G401.6 (cell line): ENCODE measurements at regions not wholly inside any gene's neighbourhood (a gene's known extent, or its start where the extent isn't known, plus 50 kb on each side); places are given as distances from the start of the nearest gene placed in this dataset.
A peak's percentile ranks its signal among the peaks of the same experiment; 100 is the strongest.
"Not testable (repeated sequence)": the region's sequence is repeated elsewhere in the genome, so short reads cannot be mapped to it uniquely, and the experiment has no call there.

Experiments used
- FAIRE-seq: peaks from 2 replicates; lab custom pipeline; 2012; peaks lifted over from hg19 to GRCh38; lab: Jason Lieb, UNC

DNA sequence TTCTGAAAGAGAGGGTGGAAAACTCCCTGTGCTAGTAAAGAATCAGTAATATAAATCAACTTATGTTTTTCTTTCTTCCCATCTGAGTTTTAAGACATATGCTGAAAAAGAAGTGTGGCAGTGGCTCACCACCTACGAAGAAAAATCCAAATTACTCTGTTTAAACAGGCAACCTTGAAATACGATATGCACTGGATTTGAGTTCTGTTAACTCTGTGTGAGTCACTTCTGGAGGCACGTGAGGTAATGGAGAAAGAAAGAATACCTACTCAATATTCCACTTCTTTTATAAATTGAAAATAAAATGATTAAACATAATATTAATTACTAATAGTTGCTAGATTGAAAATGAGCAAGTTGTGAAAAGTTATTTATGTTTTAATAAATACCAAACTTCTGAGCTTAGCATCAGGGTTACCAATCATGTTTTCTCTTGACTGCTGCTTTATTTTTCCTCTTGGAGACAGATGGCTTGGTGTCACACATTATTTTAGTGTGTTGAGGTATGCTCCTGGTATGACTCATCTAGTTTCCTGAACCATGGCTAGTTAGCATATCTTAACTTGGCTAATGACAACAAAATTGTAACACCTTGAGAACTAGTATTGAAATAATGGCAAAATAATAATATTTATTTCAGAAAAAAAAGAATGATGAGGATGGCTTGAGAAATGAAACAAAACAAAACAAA, 1705.5 kb upstream of the PIK3C3 start:
- no peak for FAIRE-seq

DNA sequence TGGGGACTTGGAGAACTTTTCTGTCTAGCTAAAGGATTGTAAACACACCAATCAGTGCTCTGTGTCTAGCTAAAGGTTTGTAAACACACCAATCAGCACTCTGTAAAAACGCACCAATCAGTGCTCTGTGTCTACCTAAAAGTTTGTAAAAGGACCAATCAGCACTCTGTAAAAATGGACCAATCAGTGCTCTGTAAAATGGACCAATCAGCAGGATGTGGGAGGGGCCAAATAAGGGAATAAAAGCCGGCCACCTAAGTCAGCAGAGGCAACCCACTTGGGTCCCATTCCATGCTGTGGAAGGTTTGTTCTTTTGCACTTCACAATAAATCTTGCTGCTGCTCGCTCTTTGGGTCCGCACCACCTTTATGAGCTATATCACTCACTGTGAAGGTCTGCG, 1709.4 kb upstream of the PIK3C3 start:
- FAIRE-seq, result not testable (repeated sequence)

DNA sequence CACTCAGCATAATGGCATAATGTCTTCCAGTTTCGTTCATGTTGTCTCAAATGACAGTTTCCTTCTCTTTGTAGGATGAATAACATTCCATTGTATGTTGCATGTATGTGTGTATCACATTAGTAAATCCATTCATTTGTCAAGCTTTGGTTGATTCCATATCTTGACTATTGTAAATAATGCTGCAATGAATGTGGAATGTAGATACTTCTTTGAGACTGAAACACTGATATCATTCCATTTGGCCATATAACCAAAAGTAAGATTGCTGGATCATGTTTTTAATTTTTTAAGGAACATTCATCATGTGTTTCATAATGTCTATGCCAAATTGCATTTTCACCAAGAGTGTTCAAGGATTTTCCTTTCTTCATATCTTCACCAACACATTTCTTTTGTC, 1711.4 kb upstream of the PIK3C3 start:
- FAIRE-seq, result no peak

DNA sequence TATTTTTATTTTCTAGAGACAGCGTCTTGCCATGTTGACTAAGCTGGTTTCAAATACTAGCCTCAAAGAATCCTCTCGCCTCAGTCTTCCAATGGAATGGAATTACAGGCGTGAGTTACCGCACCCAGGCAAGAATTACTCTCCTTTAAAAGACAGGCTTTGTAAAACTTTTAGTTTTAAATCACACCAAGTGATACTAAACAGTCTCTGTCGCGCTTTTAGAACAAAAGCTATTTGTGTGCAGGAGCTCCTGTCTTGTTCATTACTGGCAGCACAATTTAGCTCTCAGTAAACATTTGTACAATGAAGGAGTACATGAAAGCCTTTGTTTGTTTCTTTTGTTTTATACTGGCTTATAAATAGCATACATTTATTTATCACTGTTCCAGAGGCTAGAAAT, 1719.2 kb upstream of the PIK3C3 start:
- no peak for FAIRE-seq

- no peak for FAIRE-seq
Observed at GRCh38 chr18:40235323-40235722, 1719.7 kb upstream of the PIK3C3 start.

GRCh38 chr18:40233931-40234616, 1721.0 kb upstream of the PIK3C3 start:
- FAIRE-seq, result no peak

- FAIRE-seq, result no peak
Observed at GRCh38 chr18:40222776-40223175, 1732.3 kb upstream of the PIK3C3 start.

DNA sequence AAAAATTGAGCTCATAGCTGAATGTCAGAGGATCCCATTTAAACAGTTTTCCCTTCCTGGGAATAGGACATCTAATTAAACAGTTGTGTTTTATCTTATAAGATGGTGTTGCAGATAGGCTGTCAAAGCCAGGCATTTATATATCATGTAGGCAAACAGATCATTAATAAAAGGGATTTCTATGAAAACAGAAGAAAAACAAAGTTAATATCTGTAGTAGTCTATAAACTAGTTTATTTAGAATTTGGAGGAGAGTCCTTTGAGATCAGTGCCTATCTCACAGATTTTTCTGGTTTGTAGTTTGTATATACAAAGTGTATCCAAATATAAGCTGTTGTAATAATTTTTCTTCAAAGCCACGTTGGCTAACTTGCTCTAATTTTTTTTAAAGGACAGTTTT, 1738.2 kb upstream of the PIK3C3 start:
- no peak for FAIRE-seq

- FAIRE-seq, result no peak
Observed at GRCh38 chr18:40215979-40216378, 1739.1 kb upstream of the PIK3C3 start.

DNA sequence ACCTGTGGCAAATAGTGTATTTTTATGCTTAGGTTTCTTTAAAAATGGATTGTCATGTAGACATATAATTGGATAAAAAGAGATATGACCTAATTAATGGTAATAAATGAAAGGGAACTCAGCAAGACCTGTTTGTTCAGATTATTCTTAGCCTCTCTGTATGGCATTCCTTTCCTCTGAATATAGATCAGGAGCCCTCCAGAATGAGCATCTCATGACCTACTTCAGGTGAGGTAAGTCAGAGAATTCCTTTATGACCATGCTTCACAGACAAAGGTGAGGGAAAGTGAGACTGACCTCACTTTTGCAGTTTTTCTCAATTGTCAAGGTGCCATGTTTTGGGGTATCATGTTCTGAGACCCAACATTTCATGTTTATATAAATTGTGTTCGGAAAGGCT, 1744.3 kb upstream of the PIK3C3 start:
- FAIRE-seq, result no peak

- no peak for FAIRE-seq
Observed at GRCh38 chr18:40208958-40209357, 1746.1 kb upstream of the PIK3C3 start.

DNA sequence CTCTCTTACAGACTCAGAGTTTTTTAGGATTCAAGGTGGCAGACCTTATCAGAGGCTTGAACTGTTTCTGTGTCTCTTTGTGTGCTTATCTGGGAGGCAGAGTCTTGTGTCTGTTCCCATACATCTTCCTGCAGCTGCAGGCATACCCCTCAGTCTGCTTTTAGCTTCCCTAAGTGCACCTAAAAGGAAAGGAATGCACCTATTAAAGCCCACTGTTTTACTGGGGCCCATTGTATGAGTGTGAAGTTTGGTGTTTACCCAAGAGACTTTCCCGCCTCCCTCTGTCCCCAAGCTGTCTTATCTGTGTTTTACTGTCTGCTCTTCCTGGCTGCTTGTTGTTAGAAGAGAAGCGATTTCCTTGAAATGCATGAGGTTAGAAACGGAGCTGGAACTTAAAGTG, 1757.3 kb upstream of the PIK3C3 start:
- FAIRE-seq, result no peak

- no peak for FAIRE-seq
Observed at GRCh38 chr18:40186677-40187076, 1768.4 kb upstream of the PIK3C3 start.

DNA sequence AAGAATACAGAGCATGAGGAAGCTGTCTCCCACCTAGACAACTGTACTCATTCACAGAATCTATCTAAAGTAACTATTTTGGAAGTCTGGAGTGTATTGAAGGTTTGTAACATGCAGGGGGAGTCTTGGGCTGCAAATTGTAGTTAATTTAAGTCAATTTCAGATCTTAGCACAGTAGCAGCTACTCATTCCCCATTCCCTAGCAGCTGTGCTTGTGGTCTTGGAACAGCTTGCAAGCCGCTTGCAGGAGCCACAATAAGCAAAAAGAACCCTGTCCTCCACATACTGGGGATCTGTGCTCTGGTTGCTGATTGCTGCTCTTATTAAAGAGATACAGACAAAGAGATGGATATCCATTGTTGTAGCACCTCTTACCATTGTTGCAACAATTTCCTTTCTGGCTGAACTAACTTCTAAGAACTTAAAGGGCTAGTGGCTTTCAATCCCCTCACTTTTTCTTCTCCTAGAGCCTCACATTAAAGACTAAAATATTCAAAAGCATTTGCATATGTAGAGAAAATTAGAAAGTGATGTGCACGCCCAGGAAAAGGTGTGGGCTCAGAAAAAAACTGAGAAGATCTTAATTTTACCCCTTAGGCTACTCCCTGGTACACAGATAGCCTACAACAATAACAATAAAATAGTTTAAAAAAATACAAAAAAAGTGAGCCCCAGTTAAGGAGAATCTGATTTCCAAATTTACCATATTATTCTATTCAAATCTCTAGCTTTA, 1775.1 kb upstream of the PIK3C3 start:
- no peak for FAIRE-seq

GRCh38 chr18:40168026-40168425, 1787.0 kb upstream of the PIK3C3 start:
- FAIRE-seq, result no peak

DNA sequence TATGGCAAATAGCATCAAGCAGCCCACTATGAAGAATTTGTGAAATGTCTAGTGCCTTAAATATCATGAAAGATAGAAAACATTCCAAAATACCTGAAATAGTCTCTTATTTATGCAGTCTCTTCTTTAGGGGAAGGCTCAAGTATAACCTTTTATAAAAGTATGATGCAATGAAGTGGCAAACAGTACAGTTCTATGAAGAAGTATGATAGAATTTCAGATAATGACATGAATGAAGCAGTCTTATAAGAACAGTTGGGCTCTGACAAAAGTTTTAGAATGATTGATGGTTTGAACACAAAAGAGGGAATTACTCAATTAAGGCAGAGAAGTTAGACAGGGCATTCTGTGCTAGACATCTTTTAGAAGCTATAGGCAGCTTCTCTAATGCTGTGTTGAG, 1791.8 kb upstream of the PIK3C3 start:
- no peak for FAIRE-seq

DNA sequence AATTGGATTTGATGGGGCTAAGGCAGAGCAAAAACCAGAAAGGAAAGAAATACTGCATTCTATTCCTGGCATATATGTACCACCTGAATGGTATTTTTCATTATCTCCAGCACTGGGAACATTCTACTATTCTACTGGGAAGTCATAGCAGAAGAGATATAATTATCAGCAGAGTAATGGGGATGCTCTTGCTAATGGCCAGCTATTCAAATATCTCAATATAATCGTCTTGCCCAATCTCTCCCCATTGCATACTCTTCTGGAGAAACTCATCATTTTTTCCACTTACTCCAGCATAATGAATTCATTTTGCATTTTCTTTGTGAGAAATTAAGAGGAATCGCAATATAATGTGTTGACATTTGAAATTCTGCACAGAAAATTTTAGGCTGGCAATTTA, 1794.7 kb upstream of the PIK3C3 start:
- FAIRE-seq, result no peak

- peak; percentile 13 for FAIRE-seq
Observed at GRCh38 chr18:40159141-40160017, 1795.7 kb upstream of the PIK3C3 start.

DNA sequence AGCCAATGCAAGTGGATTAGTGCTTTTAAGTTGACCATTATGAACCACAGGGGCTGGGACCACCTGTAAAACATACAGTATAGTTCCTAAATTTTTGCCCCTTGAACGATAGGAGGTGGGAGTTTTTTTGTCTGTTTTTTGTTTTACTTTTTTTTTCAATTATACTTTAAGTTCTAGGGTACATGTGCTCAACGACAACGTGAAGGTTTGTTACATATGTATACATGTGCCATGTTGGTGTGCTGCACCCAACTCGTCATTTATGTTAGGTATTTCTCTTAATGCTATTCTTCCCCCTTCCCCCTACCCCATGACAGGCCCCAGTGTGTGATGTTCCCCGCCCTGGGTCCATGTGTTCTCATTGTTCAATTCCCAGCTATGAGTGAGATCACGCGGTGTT, 1797.9 kb upstream of the PIK3C3 start:
- FAIRE-seq, result no peak

DNA sequence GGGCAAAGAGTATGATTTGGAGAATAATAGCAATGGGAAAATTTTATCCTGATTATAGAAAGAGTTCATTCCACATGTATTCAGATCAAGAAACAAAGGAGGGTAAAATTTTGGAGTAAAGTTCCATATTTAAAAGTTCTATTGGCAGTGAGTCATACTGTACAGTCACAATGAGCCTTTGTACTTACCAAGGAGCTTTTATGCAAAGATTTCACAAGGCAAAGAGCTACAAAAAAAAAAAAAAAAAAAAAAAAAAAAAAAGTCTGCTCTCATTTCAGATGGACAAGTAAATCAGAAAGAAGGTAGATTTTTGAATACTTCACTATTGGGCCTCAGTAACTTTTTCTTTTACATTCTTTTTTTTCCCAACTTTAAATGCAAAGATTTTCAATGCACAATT, 1802.2 kb upstream of the PIK3C3 start:
- no peak for FAIRE-seq

GRCh38 chr18:40148960-40149359, 1806.1 kb upstream of the PIK3C3 start:
- FAIRE-seq, result no peak

GRCh38 chr18:40133253-40133652, 1821.8 kb upstream of the PIK3C3 start:
- no peak for FAIRE-seq

- not testable (repeated sequence) for FAIRE-seq
Observed at GRCh38 chr18:40132438-40132837, 1822.6 kb upstream of the PIK3C3 start.
